DND-41 (cell line): ENCODE measurements at regions not wholly inside any gene's neighbourhood (a gene's known extent, or its start where the extent isn't known, plus 50 kb on each side); places are given as distances from the start of the nearest gene placed in this dataset.

Experiments
- ATAC-seq: fragments of 200-7000 bp; cut with Tn5 transposase; 3 replicates; pipeline ENCODE4 v1.9.1; 2021; ENCODE audit warnings: low read depth; ENCODE audit not compliant: insufficient read depth
- DNase-seq: peaks from one replicate; pipeline ENCODE4 v3.0.0-alpha.2; 2020
- H2AFZ ChIP-seq: 2 replicates; pipeline ENCODE4 v1.6.0; 2012; ENCODE audit warnings: low read depth, low read length
- H3K27ac ChIP-seq: 2 replicates; pipeline ENCODE4 v1.5.1; 2012; ENCODE audit warnings: low read length, inconsistent platforms
- H3K27me3 ChIP-seq: fragments of 200-600 bp; sonication (generic); 2 replicates; pipeline ENCODE4 v1.6.0; 2012; ENCODE audit warnings: low read length, mild to moderate bottlenecking, inconsistent platforms; ENCODE audit not compliant: insufficient read depth, poor library complexity
- H3K36me3 ChIP-seq: 2 replicates; pipeline ENCODE4 v1.5.1; 2012; ENCODE audit warnings: low read length, inconsistent platforms; ENCODE audit not compliant: insufficient read depth
- H3K4me1 ChIP-seq: 2 replicates; pipeline ENCODE4 v1.5.1; 2012; ENCODE audit warnings: mild to moderate bottlenecking, low read length; ENCODE audit not compliant: insufficient read depth
- H3K4me2 ChIP-seq: 2 replicates; pipeline ENCODE4 v1.6.0; 2012; ENCODE audit warnings: mild to moderate bottlenecking, moderate library complexity, low read length, inconsistent platforms; ENCODE audit not compliant: insufficient read depth
- H3K4me3 ChIP-seq, 2 experiments: fragments of 200-600 bp in 1 of 2; shearing (Covaris generic) in 1 of 2; 2 replicates each; pipeline ENCODE4 v1.5.1; 2012 to 2016; ENCODE audit warnings: inconsistent platforms in 2 of 2, low read length in 2 of 2, mild to moderate bottlenecking in 2 of 2, low read depth in 1 of 2, moderate library complexity in 1 of 2
- H3K79me2 ChIP-seq: 2 replicates; pipeline ENCODE4 v1.6.0; 2012; ENCODE audit warnings: low read length, inconsistent platforms; ENCODE audit not compliant: insufficient read depth
- H3K9ac ChIP-seq: 2 replicates; pipeline ENCODE4 v1.6.0; 2012; ENCODE audit warnings: low read depth, mild to moderate bottlenecking, inconsistent platforms, low read length, moderate library complexity
- H3K9me3 ChIP-seq: 2 replicates; pipeline ENCODE4 v1.5.1; 2012; ENCODE audit warnings: low read length, moderate library complexity, mild to moderate bottlenecking, inconsistent platforms; ENCODE audit not compliant: insufficient read depth, severe bottlenecking
- H4K20me1 ChIP-seq: 2 replicates; pipeline ENCODE4 v1.6.0; 2012; ENCODE audit warnings: low read length; ENCODE audit not compliant: insufficient read depth
- EZH2 ChIP-seq: IDR thresholded peaks from 3 replicates; pipeline ENCODE4 v1.6.1; 2012; ENCODE audit warnings: borderline replicate concordance, low read depth, mild to moderate bottlenecking, moderate library complexity, low read length, inconsistent platforms; ENCODE audit not compliant: severe bottlenecking
- TF ChIP-seq, protein P1 (sequence below): IDR thresholded peaks from 2 replicates; pipeline ENCODE4 v1.5.1; 2012; ENCODE audit warnings: borderline replicate concordance, low read length, moderate library complexity, mild to moderate bottlenecking; ENCODE audit not compliant: poor library complexity, severe bottlenecking; ENCODE audit errors: extremely low read depth

DNA sequence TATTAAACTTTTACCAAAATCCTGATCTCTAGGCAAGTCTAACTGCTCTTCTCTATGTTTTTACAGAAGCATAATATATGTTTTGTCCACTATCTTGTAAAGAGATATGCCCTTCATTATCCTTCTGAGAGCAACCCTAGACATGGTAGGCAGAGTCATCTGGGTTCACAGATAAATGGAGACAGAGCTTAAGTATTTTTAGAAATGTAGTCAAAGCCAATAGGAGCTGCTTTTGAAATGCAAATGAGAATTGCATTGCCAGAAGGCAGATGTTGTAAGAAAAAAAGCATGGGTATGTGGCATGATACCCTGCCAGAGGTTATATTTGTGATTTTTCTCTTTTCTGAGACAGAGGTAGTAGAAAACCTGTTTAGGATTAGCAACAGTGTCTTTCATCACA, 964.8 kb downstream of the SORCS3 start:
- Histone ChIP-seq H3K27ac (no peak overlapping the region), H3K4me3 (no peak overlapping the region), H2AFZ (no peak overlapping the region), H3K4me2 (no peak overlapping the region), H3K79me2 (no peaks in the 10 kb centered on the region), H3K27me3 (no peaks in the 10 kb centered on the region), H4K20me1 (no peaks in the 10 kb centered on the region), H3K36me3 (no peaks in the 10 kb centered on the region), H3K4me1 (no peaks in the 10 kb centered on the region), H3K9me3 (no peaks in the 10 kb centered on the region), H3K9ac (no peak overlapping the region)
- no peak for DNase-seq
- no peak for ATAC-seq
- TF ChIP-seq, protein P1, sequence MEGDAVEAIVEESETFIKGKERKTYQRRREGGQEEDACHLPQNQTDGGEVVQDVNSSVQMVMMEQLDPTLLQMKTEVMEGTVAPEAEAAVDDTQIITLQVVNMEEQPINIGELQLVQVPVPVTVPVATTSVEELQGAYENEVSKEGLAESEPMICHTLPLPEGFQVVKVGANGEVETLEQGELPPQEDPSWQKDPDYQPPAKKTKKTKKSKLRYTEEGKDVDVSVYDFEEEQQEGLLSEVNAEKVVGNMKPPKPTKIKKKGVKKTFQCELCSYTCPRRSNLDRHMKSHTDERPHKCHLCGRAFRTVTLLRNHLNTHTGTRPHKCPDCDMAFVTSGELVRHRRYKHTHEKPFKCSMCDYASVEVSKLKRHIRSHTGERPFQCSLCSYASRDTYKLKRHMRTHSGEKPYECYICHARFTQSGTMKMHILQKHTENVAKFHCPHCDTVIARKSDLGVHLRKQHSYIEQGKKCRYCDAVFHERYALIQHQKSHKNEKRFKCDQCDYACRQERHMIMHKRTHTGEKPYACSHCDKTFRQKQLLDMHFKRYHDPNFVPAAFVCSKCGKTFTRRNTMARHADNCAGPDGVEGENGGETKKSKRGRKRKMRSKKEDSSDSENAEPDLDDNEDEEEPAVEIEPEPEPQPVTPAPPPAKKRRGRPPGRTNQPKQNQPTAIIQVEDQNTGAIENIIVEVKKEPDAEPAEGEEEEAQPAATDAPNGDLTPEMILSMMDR, result no peak
- TF ChIP-seq EZH2, result no peak

DNA sequence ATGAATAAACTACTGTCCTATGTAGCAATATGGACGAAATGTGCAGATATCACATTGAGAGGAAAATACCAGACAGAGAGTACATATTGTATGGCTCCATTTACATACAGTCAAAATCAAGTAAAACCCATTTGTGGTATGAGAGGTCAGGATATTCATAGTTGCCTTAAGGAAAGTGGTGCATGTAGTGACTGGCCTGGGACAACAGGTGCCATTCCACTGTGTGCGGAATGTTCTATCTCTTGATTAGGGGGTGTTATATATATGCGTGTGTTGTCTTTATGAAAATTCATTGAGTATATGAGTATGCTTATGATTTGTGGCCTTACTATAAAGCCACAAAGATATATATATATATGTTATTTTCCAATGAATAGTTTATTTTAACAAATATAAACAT, 964.0 kb downstream of the SORCS3 start:
- Histone ChIP-seq H3K27me3 (no peaks in the 10 kb centered on the region), H3K9me3 (no peaks in the 10 kb centered on the region), H3K27ac (no peak overlapping the region), H3K79me2 (no peaks in the 10 kb centered on the region), H3K4me1 (no peaks in the 10 kb centered on the region), H2AFZ (no peak overlapping the region), H4K20me1 (no peaks in the 10 kb centered on the region), H3K36me3 (no peaks in the 10 kb centered on the region), H3K4me2 (no peak overlapping the region), H3K9ac (no peak overlapping the region), H3K4me3 (no peak overlapping the region)
- no peak for DNase-seq
- TF ChIP-seq EZH2, result no peak
- TF ChIP-seq, protein P1, result no peak
- no peak for ATAC-seq

DNA sequence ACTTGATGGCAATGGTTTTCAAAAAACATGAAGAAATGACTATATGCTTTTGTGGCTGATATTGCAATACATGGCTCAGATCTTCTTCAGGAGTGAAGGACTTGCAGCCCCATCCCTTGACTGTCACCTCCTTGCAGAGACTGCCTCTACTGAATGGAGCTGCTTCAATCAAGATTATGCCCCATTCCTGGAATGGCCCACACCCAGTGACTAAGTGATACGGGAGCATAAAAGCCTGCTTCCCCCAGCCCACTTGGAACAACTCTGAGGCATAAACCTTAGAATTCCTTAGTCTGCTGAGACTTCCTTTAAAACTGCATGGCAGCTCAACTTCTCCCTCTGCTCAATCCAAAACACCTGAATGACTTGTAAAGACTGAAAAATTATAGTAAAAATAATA, 957.1 kb downstream of the SORCS3 start:
- H3K27me3 ChIP-seq, result no peaks in the 10 kb centered on the region
- H3K4me3 ChIP-seq, result no peak overlapping the region
- ATAC-seq, result no peak
- H3K9me3 ChIP-seq, result no peaks in the 10 kb centered on the region
- no peak for DNase-seq
- no peak overlapping the region for H3K9ac ChIP-seq
- no peaks in the 10 kb centered on the region for H3K36me3 ChIP-seq
- H3K27ac ChIP-seq, result no peak overlapping the region
- H3K4me2 ChIP-seq, result no peak overlapping the region
- H3K79me2 ChIP-seq, result no peaks in the 10 kb centered on the region
- no peaks in the 10 kb centered on the region for H3K4me1 ChIP-seq
- H2AFZ ChIP-seq, result no peak overlapping the region
- no peak for TF ChIP-seq EZH2
- TF ChIP-seq, protein P1, result no peak
- no peaks in the 10 kb centered on the region for H4K20me1 ChIP-seq

DNA sequence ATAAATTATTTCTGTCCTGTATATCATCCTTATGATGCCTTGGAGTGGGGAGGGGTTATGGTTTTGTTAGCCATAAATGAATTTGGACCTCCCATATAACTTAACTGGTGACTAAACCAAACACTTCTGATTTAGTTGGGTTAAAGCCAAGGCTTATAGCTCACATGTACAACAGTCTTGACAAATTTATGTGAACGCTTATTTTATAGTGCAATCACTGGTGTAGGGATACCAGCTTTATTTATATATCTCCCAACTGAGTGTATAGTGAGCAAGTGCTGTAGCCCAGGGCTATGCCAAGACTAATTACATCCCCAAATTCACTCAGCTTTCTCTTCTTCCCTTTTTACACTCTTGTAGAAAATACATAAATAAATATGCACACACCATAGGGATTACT, 956.2 kb downstream of the SORCS3 start:
- ATAC-seq, result no peak

More for the DNA sequence above, 956.2 kb downstream of the SORCS3 start:
- Histone ChIP-seq H3K27ac (no peak overlapping the region), H3K27me3 (no peaks in the 10 kb centered on the region), H3K9ac (no peak overlapping the region), H4K20me1 (no peaks in the 10 kb centered on the region), H3K4me3 (no peak overlapping the region), H3K36me3 (no peaks in the 10 kb centered on the region), H3K4me2 (no peak overlapping the region), H2AFZ (no peak overlapping the region), H3K9me3 (no peaks in the 10 kb centered on the region), H3K4me1 (no peaks in the 10 kb centered on the region), H3K79me2 (no peaks in the 10 kb centered on the region)
- DNase-seq, result no peak
- TF ChIP-seq, protein P1, result no peak
- TF ChIP-seq EZH2, result no peak
